Body of pancreas (tissue), 4 donors: ENCODE measurements at regions not wholly inside any gene's neighbourhood (a gene's known extent, or its start where the extent isn't known, plus 50 kb on each side); places are given as distances from the start of the nearest gene placed in this dataset.
"Not testable (repeated sequence)": the region's sequence is repeated elsewhere in the genome, so short reads cannot be mapped to it uniquely, and the experiment has no call there.

Experiments used
- CTCF ChIP-seq, 7 experiments: fragments of 450-650 bp in 4 of 7; fragments of 200-600 bp in 3 of 7; sonication (generic) in 3 of 7; IDR thresholded peaks; one replicate each; pipeline ENCODE4 v1.5.1; 2016 to 2019; ENCODE audit warnings: antibody characterized with exemption in 7 of 7
- POLR2A ChIP-seq, 3 donors: fragments of 450-650 bp; IDR thresholded peaks; one replicate each; pipeline ENCODE4 v1.6.1; 2016; ENCODE audit warnings: antibody characterized with exemption in 3 of 3, mild to moderate bottlenecking in 2 of 3

DNA sequence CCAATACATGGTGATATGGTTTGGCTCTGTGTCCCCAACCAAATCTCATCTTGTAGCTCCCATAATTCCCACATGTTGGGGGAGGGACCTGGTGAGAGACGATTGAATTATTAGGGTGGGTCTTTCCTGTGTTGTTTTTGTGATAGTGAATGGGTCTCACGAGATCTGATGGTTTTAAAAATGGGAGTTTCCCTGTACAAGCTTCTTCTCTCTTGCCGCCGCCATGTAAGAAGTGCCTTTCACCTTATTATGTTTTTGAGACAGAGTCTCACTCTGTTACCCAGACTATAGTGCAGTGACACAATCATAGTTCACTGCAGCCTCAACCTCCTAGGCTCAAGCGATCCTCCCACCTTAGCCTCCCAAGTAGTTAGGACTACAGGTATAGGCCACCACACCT is 629.1 kb downstream of the QKI start:
- not testable (repeated sequence) for TF ChIP-seq CTCF, POLR2A (IDR thresholded peaks at IDR 0.05)
